GM21717 (cell line): ENCODE measurements at regions not wholly inside any gene's neighbourhood (a gene's known extent, or its start where the extent isn't known, plus 50 kb on each side); places are given as distances from the start of the nearest gene placed in this dataset.

Experiments
- ATAC-seq: cut with Tn5 transposase; IDR thresholded peaks from one replicate; pipeline ENCODE4 v1.9.1; 2021; ENCODE audit warnings: mild to moderate bottlenecking, moderate library complexity; ENCODE audit not compliant: unreplicated experiment

DNA sequence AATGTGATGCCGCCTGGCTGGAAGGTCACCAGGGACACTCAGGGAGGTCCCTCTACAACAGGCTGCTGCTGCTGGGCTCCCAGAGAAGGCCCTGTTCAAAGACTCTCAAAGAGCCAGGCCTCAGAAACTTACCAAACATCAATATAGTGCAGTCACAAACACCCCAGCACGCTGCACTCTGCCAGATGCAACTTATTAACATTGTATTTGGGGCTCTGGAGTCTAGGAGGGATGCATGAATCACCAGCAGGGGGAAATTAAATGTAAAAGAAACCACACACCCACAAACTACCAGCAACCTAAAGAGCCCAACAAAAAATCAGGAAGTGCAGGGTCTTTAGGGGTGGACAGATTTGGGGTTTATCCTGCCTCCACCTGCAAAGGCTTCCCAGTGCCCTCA, 74.6 kb upstream of the SPATA12 start:
- ATAC-seq = no peak

DNA sequence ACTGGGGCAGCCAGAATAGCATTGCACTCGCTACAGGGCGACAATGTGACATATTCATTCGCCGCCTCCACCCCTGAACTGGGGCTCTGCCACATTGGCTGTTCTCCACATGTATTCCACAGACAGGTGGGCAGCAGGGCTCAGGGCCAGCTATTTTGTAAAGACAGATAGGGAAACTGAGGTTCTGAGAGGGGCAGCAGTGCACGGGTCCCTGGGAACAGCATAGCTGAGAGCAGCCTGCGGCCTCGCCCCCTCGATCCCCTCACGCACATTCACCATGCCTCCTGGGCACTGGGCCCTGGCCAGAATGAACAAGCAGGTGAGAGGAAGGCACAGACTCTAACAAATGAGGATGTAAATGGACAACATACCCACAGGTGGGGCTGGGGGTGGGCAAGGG, 75.0 kb upstream of the SPATA12 start:
- ATAC-seq = no peak

DNA sequence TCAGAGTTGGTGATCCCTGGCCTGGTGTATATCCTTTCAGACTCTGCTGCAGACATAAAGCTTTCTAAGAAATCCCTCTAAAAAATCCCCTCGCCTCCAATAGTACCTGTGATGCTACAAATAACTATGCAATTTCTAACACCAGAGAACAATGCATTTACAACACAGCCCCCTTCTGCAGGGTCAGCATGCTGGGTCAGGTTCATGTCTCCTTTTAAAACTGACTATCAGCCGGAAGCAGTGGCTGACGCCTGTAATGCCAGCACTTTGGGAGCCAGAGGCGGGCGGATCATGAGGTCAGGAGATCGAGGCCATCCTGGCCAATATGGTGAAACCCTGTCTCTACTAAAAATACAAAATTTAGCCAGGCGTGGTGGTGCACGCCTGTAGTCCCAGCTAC, 77.0 kb upstream of the SPATA12 start:
- ATAC-seq = no peak

DNA sequence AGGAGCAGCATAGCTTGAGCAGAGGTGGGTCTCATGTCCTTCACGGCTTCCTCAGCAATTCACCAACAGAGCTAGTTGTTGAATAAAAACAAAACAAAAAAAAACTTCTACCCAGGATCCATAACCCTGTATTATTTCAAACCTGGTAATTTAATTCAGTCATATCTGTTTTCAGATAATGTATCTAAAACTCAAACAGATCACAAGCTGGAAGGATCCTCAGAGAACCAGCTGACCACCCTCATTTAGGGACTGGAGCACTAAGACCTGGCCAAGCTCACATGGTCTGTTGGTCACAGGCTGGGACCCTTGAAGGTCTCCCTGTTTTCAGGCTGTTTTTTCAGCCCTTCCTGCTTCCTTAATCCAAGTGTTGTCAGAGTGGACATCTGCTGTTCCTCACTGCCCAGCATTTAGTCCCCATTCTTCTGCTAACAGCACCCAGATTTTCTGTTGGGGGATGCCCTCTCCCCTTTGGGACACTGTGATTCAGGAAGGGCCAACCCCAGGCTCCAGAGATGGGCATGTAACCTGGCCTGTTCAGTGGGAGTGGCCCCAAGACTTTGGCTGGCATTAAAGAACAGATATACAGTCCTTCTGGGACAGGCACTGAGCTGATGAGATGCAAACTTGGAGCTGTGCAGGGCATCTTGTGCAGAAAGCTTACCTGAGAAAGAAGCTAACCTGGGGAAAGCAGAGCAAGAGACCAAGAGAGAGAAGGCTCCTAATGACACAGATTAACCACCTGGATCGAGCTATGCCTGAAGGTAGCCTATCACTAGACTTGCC, 78.8 kb upstream of the SPATA12 start:
- no peak for ATAC-seq

DNA sequence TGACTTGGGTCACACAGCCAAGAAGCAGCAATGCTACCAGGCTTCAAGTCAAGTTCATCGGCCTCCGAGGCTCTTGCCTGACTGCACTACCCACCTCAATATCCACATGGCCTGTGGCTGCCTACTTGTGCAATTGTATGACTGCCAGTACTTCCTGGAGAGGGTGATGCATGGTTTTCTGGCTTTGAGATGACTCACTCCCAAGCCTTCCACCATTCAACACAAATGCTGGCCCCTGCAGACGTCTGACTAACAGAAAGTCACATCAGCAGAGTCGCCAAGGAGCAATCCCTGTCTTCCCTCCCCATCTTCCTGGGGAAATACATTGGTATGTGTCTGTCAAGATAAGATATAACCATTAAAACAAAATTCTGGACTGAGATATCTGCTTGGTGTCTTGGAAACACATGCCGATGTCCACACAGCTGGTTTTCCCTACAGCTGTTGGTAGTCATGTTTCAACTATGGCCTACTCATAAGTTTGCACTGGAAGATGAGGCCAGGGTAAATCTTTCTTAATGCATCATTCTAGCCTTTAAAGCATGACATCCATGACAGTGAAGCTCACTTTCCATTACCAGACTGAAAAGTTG, 79.6 kb upstream of the SPATA12 start:
- no peak for ATAC-seq

DNA sequence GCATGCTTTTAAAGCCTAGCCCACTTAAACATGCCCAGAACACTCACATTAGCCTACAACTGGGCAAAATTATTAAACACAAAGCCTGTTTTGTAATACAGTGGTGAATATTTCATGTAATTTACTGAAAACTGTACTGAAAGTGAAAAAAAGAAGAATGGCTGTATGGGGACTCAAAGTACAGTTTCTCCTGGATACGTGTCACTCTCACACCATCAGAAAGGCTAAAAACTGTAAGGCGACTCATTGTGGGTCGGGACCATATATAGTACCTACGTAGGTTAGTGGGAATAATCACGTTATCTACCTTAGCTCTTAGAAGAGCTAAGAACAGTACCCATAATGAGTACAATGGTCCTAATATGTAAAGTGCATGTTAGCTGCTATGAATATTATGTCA, 80.2 kb upstream of the SPATA12 start:
- ATAC-seq = no peak

DNA sequence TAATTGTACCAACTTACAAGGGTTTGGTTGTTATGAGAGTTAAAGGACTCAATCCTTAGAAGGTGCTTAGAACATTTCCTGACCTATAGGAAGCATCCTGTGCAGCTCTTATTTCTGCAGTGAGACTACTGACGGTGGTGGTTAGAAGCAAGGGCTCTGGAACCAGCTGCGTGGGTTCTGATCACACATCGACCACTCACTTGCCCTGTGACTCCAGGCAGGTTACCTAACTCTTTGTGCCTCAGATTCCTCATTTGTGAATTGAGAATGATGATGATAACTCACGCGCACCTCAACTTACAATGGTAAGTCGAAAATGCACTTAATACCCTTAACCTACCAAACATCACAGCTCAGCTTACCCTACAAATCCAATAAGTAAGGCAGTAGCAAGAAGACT, 80.7 kb upstream of the SPATA12 start:
- ATAC-seq = no peak

DNA sequence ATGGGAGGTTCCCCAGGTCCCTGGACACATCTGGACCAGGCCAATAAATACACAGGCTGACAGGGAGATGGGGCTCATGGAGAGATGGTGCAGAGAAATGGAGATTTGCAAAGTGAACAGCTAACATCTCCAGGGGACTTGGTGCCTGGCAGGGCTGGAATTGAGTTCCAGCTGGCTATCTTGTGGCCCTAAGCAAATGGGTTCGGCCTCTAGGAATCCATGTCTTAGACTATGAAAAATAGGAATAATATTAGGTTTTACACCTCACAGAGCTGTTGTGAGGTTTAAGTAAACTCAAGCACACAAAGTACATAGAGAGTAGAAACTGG, 82.9 kb upstream of the SPATA12 start:
- no peak for ATAC-seq

DNA sequence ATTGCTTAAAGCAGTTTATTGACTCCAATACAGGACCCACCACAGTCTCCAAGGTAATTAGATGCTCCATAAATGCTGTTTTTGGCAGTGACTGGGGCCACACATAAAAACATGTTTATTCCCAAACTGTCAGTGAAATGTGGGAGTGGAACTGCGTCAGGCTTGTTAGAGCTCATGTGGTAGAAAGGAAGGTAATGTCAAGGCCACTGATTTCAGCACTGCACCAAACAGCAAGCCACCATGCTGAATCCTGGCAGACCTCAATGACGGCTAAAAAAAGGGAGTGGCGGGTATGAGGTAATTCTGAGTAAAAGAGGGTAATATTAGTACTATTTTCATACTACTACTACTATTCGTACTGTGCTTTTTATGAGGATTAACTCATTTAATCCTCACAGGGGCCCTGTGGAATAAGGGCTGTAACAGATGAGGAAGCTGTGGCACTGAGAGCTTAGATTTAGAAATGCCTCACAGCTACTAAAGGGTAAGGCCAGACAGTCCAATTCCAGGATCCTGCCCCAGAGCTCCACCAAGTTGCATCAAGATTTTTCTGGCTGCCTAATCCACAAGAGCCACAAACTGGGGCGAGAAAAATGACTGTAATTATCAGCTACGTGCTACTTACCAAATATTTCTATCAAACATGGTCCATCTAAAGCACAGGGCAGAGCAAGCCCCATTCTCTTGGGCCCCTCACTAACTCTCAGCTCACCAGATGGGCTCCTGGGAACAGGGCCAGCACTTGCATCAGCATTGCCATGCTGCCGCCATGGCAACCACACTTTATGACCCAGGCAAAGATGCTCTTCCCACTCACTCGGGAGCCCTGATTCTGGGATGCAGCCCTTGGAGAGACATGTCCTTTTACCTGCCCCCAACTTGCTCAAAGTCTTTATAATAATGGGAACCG, 83.6 kb upstream of the SPATA12 start:
- ATAC-seq = no peak

DNA sequence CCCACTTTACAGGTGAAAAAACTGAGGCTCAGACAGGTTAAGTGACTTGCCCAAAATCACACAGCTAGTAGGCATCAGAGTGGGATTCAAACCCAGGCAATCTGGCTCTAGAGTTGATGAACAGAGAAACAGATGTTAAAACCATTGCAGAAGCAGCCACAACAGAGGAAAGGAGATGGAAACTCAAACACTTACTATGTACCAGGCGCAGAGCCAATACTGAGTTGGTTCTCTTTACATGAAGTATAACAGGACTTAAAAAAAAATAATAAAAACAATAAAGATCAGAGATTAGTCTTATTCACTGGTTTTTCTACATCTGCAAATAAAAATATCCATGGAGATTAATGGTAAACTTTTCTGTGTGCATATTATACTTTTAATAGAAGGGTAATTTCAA, 84.9 kb upstream of the SPATA12 start:
- ATAC-seq = no peak

DNA sequence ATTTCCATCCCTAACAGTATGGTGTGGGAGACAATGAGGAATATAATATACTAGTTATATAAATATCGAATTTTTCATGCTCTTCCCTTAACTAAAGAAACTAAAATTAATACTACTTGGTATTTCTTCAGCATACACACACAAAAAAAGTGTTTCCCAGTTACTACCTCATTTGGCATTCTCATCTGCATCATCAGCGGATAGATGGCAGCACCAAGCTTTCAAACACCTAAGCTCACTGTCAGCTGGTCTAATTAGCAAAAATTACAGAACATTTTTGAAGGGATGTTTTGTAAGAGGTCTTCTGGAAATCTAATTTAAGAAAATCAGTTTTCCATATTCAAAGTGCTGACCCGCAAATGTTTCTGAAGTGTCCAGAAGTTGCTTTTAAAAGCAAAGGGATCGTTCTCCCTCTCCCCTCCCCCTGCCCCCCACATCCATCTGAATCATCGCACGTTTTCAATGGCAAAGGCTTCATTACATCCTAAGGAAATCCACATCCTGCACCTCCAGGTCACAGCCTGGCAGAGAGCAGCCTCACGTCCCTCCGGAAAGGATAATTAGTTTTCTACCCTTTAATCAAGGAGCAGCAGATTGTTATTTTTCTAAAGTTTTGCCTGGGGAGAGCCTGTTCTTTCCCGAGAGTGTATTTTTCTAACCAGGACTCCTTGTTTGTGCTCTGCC, 86.1 kb upstream of the SPATA12 start:
- ATAC-seq = no peak

DNA sequence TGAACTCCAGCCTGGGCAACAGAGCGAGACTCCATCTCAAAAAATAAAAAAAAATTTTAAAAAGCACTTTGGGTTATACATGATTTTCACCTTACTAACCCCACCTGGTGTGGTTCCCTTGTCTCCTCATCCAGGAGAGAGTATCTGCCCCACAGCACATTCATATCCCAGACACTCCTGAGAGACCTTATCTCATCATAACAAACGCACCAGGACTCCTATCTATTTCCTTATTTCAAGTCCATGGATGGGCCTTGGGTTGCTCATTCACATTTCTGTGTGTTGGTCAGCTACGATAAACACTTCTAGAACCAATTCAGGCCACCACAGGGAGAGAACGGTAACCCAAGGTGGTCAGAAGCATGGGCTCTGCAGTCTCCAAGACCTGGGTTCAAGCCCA, 88.6 kb upstream of the SPATA12 start:
- no peak for ATAC-seq

DNA sequence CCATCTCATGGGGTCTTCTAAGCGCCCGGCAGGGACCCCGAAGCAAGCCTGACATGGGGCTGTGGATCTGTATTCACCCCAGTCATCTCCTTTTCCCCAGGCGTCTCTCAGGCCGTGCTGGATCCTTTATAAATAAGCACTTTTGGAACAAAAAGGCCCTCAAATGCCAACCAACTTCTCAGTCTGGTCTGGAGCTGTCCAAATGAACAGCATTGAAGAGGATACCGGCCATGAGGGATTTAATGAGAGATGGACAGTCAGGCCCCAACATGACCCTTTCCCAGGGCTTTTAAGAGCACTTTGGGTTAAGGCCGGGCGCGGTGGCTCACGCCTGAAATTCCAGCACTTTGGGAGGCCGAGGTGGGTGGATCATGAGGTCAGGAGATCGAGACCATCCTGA, 89.2 kb upstream of the SPATA12 start:
- ATAC-seq = no peak

DNA sequence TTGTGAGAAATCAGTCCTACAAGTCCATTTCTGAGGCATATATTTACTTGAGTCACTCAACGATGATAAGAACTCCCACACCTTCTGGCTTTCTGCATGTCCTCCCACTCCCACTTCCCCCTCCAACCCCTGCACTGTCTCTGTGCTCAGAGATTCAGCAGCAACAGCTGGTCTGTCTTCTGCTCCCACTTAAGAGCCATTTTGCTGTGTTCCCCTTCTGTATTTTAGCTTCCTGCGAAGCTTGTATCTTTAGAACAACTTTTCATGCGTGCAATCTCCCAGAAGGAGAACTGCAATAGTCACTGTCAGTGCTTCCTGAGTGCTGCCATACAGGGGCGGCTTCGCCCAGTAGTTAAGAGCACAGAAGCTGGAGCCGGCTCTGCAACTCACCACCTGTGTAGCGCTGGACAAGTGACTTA, 90.0 kb upstream of the SPATA12 start:
- no peak for ATAC-seq

DNA sequence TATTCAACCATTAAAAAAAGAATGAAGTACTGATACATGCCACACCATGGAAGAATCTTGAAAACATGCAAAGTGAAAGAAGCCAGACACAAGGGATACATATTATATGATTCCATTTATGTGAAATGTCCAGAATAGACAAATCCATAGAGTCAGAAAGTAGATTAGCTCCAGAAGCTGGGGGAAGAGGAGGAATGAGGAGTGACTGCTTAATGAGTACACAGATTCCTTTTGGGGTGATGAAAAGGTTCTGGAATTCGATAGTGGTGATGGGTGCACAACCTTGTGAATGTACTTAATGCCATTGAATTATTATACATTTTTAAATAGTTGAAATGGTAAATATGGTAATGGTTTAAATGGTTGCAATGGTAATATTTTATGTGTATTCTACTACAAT, 90.6 kb upstream of the SPATA12 start:
- ATAC-seq = no peak

DNA sequence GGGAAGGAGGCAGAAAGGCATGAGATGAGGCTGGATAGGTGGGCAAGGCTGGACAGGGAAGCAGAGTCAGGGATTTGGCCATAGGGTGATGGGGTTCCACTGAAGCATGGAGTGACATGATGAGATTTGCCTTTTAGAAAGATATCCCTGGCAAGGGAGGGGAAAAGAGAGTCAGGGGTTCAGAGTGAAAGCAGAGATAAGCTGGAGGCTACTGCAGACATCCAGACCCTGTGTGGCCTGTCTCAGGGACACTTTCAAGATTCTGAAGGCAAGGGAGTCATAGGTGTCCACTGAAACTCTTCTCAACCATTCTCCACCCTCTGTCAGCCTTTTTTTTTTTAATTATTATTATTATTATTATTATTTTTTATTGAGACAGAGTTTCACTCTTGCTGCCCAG, 94.0 kb upstream of the SPATA12 start:
- no peak for ATAC-seq

DNA sequence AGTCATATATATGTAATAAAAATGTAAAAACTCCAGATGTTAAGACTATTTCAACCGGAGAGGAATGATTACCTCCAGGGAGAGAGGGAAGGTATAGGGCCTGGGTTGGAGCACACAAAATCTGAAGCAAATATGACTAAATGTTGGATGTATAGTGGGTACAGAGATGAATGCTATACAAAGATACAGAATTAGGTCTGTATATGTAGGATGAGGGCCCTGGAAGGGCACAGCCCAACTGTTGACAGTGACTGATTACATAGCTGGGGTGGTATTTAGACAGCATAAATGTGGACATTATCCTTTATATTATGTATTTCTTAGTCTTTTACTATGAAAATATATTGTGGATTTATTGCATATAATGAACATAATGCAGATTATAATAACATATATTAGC, 94.4 kb upstream of the SPATA12 start:
- ATAC-seq = no peak

DNA sequence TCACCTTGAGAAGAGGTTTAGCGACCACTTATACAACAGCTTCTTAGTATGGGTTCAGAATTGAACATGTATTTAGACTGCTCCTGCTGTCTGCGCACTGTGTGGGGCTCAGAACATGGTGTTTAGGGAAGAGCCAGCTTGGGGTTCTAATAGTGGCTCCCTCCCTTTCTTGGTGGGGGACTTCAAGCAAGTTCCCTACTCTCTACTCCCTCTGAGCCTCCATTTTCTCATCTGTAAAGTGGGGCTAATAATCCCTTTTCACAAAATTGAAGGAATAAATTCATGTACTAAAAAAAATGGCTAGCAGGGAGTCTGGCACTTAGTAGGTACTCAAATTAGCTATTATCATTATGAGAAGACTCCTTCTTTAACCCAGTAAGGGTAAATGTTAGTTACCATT, 97.5 kb upstream of the SPATA12 start:
- no peak for ATAC-seq

DNA sequence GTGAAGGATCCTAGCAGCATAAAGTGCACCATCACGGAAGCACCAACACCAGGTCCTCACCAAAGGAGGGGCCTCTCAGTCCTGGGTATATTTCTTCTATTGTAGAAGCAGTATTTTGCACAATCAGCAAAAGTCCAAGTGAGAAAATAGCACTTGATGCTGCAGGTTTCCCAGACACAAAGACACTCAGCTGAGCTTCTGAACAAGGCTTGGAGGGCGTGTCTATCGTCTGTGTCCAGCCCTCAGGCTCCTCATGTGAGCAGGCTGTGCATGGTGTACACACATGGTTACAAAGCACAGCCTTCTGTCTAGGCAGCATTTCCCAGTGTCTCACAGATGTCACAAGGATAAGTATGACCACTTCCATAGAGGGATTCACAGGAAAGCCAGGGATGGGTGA, 98.3 kb upstream of the SPATA12 start:
- ATAC-seq = no peak

DNA sequence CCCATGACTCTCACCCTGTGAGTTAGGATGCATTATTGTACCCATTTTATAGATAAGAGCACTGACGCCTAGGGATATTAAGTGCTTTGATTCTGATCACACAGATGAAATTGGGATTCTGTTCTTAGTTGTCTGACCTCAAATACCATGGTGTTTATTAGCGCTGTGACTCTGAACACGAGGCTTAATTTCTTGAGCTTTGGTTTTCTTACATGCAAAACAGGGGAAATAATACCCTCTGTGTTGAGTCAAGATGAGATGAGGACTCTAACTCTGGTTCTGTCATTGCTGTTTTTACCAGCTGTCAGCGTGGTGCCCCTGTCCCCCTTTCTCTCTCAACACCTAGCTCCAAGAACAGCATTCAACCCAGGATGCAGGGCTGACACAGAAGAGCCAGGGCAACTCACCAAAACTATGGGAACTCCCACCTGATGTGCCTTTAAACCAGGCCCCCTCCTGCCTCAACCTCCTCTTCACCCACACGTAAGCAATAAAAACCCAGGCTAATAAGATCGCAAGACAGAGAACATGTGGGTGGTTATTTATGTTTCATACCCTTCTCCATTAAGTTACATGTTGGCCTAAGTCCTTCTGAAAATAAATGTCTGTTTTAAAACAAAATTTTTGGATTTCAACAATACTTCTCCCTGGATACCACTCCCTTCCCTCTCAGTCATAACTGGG, 100.1 kb upstream of the SPATA12 start:
- no peak for ATAC-seq

DNA sequence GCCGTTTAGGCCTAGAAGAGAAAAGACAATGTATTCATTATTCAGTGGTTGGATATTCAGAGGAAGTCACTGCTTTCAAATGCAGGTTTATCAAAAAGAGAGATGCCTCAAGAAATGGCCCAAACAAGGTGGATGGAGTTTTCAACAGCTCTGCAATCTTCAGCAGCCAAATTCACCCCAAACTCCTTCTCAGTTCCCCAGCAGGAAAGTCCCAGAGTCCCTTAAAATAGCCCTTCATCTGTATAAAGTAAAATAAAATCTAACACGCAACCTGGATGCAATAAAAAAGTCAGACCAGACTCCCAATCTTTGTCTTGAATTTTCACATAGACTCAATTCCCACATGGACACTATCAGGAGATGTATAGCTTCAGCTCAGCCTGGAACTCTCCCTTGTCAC, 101.6 kb upstream of the SPATA12 start:
- no peak for ATAC-seq
